T-cell (primary cell): ENCODE measurements at regions not wholly inside any gene's neighbourhood (a gene's known extent, or its start where the extent isn't known, plus 50 kb on each side); places are given as distances from the start of the nearest gene placed in this dataset.

Experiments
- ATAC-seq, 4 experiments: fragments of 200-7000 bp in 3 of 4; fragments of 150-1000 bp in 1 of 4; cut with Tn5 transposase; replicated peaks in 1 of 4; 1 replicate in 3 of 4; 2 replicates in 1 of 4; pipeline ENCODE4 v1.10.0; 2021; ENCODE audit warnings: moderate library complexity in 3 of 4, mild to moderate bottlenecking in 2 of 4, moderate number of reproducible peaks in 1 of 4
- CTCF ChIA-PET, 2 donors: fragments of 300-600 bp; sonication (Branson Sonifier 250); formaldehyde crosslinking; loops; one replicate each; lab custom pipeline; 2022; ENCODE audit warnings: antibody characterized with exemption in 2 of 2; lab: Charles Lee
- POLR2A ChIA-PET, 2 donors: fragments of 300-600 bp; sonication (Branson Sonifier 250); formaldehyde crosslinking; loops; one replicate each; lab custom pipeline; 2022; ENCODE audit warnings: antibody characterized with exemption in 2 of 2; lab: Charles Lee
- DNase-seq, 35 experiments: peaks; one replicate each; pipeline versions ENCODE4 v3.0.0 to v3.0.0-alpha.2; 2013 to 2023
- H3K27ac ChIP-seq: one replicate; pipeline ENCODE4 v1.5.1; 2013; ENCODE audit warnings: low read length
- H3K27me3 ChIP-seq, 2 experiments: replicated peaks in 1 of 2; 1 replicate in 1 of 2; 2 replicates in 1 of 2; pipeline versions ENCODE4 v1.6.1 to v1.7.0; 2013; ENCODE audit warnings: low read length in 1 of 2, mixed read lengths in 1 of 2; ENCODE audit not compliant: control insufficient read depth in 2 of 2, insufficient read depth in 2 of 2; ENCODE audit errors: extremely low read depth in 1 of 2
- H3K36me3 ChIP-seq, 2 donors: 1 replicate in 1 of 2; 2 replicates in 1 of 2; pipeline versions ENCODE4 v1.6.1 to v1.7.0; 2013; ENCODE audit warnings: low read length in 1 of 2; ENCODE audit not compliant: control insufficient read depth in 2 of 2, insufficient read depth in 1 of 2; ENCODE audit errors: extremely low read depth in 1 of 2
- H3K4me1 ChIP-seq, 2 experiments: 1 replicate in 1 of 2; 2 replicates in 1 of 2; pipeline versions ENCODE4 v1.6.1 to v1.7.0; 2013; ENCODE audit warnings: low read length in 2 of 2, mixed read lengths in 1 of 2; ENCODE audit not compliant: insufficient read depth in 2 of 2, control insufficient read depth in 1 of 2; ENCODE audit errors: extremely low read depth in 1 of 2
- H3K4me3 ChIP-seq, 2 donors: 1 replicate in 1 of 2; 2 replicates in 1 of 2; pipeline versions ENCODE4 v1.5.1 to v1.7.0; 2013; ENCODE audit warnings: mild to moderate bottlenecking in 2 of 2, low read length in 1 of 2, moderate library complexity in 1 of 2; ENCODE audit not compliant: control insufficient read depth in 1 of 2; ENCODE audit errors: extremely low read depth in 1 of 2
- H3K9me3 ChIP-seq: 2 replicates; pipeline ENCODE4 v1.7.0; 2013
- H3K27ac Mint-ChIP-seq, 2 donors: one replicate each; pipeline ENCODE4 v1.8.0; 2020 to 2021; ENCODE audit warnings: mild to moderate bottlenecking in 2 of 2, mixed read lengths in 2 of 2
- H3K27me3 Mint-ChIP-seq, 2 donors: one replicate each; pipeline ENCODE4 v1.8.0; 2021 to 2022; ENCODE audit warnings: mixed read lengths in 2 of 2
- H3K36me3 Mint-ChIP-seq: one replicate; pipeline ENCODE4 v1.8.0; 2021; ENCODE audit warnings: mixed read lengths
- H3K4me1 Mint-ChIP-seq, 3 donors: one replicate each; pipeline ENCODE4 v1.8.0; 2020 to 2022; ENCODE audit warnings: mixed read lengths in 3 of 3, mild to moderate bottlenecking in 1 of 3
- H3K4me3 Mint-ChIP-seq, 3 donors: one replicate each; pipeline ENCODE4 v1.8.0; 2020 to 2022; ENCODE audit warnings: mild to moderate bottlenecking in 3 of 3, mixed read lengths in 3 of 3, moderate library complexity in 3 of 3
- H3K9me3 Mint-ChIP-seq, 3 donors: one replicate each; pipeline ENCODE4 v1.8.0; 2020 to 2022; ENCODE audit warnings: mixed read lengths in 3 of 3
- WGBS: methylation state at CpG from one replicate; pipeline ENCODE4 v1.1.5; 2013; ENCODE audit warnings: missing lambda C conversion rate; ENCODE audit not compliant: insufficient coverage; 5-methylcytosine and 5-hydroxymethylcytosine counted together

DNA sequence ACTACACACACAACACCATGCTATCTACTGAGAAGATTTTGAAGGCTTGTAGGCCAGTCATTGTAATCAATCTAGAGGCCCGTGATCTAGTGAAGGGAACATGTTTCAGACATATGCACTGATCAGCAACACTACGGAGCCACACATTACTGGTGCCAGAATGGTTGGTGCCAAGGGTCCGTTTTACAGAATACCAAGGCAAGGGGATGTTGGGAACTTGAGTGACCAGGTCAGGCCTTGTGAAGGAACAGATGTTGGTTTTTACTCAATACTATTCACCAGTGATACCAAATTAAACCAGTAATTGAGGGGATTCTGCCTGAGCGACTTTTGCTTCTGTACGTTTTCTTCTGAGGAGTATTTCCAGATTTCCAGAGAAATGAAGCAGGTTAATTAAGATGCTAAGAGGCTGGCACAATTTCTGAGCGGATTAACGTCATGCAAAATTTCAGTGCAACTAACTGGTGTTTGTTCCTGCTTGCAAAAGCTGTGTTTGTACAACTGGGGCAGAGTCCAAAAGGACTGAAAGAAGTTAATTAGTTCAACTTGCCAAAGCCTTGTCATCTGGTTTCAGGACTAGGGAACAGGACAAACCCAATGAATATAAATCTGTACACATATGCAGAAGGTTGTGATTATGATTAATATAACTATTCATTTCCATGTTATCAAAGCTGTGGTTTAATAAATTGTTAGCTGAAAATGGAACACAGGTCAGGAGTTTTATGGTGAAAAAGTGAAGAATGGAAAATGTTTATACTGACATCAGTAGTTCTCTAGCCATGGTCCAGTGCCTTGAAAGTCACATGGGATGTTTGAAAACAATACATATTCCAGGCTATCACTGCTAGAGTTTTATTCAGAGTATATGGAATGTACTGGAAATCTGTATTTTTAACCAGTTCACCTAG is 432.1 kb upstream of the DCC start:
- no peaks in the 10 kb centered on the region for H3K4me1 ChIP-seq
- ATAC-seq (no peak), DNase-seq (no peak)
- ChIA-PET CTCF (no interaction called here), POLR2A (no interaction called here)
- 81% methylated on average over 5 of the region's 7 CpGs for WGBS
- Mint-ChIP-seq H3K4me1 (no peaks in the 10 kb centered on the region), H3K27ac (no peak overlapping the region), H3K27me3 (no peaks in the 10 kb centered on the region), H3K4me3 (no peak overlapping the region), H3K9me3 (no peaks in the 10 kb centered on the region), H3K36me3 (no peaks in the 10 kb centered on the region)
- H3K27me3 ChIP-seq: no peaks in the 10 kb centered on the region
- H3K36me3 ChIP-seq: no peaks in the 10 kb centered on the region
- no peak overlapping the region for H3K4me3 ChIP-seq
- H3K9me3 ChIP-seq: no peaks in the 10 kb centered on the region
- no peak overlapping the region for H3K27ac ChIP-seq

DNA sequence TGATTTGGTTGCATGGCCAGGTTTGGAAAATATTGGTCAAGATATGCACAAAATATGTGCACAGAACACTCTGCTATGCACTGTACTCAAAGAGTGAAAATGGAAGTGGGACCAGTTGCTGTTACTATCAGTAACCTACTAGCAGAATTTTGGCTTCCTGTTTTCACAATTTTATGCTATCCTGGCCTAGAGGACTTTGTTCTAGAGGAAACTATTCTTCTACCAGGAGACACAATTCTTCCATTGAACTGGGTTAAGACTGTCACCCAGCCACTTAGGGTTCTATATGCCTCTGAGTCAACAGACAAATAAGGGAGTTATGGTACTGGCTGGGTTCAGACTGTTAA is 431.4 kb upstream of the DCC start:
- no peaks in the 10 kb centered on the region for H3K9me3 Mint-ChIP-seq
- Histone ChIP-seq H3K4me1 (no peaks in the 10 kb centered on the region), H3K4me3 (no peak overlapping the region), H3K36me3 (no peaks in the 10 kb centered on the region), H3K27me3 (no peaks in the 10 kb centered on the region), H3K27ac (no peak overlapping the region), H3K9me3 (no peaks in the 10 kb centered on the region)
- H3K27ac Mint-ChIP-seq: no peak overlapping the region
- no peak overlapping the region for H3K4me3 Mint-ChIP-seq
- ATAC-seq (no peak), DNase-seq (no peak)
- H3K4me1 Mint-ChIP-seq: no peaks in the 10 kb centered on the region
- CTCF ChIA-PET: no interaction called here
- no peaks in the 10 kb centered on the region for H3K36me3 Mint-ChIP-seq
- no peaks in the 10 kb centered on the region for H3K27me3 Mint-ChIP-seq
- POLR2A ChIA-PET: no interaction called here

DNA sequence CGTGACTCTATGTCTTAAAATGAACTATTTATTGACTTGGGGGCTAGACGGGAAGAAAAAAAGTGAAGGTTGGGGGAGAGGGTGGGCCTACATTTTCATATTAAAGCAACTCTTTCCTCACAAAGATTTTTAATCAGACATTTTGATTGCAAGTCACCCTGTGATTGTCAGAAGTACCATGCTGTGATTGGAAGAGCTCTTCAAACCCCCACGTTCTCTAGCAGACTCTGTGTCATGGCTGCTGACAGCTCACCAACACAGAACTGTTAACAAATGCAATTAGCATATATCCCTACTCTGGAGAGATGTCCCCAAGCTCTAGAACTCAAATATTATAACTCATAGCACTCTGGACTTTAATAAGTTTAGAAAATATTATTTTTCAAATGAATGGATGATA is 428.4 kb upstream of the DCC start:
- Mint-ChIP-seq H3K36me3 (no peaks in the 10 kb centered on the region), H3K27me3 (no peaks in the 10 kb centered on the region), H3K4me1 (no peaks in the 10 kb centered on the region), H3K9me3 (no peaks in the 10 kb centered on the region), H3K27ac (no peak overlapping the region), H3K4me3 (no peak overlapping the region)
- Histone ChIP-seq H3K9me3 (no peaks in the 10 kb centered on the region), H3K4me3 (no peak overlapping the region), H3K4me1 (no peaks in the 10 kb centered on the region), H3K27me3 (no peaks in the 10 kb centered on the region), H3K36me3 (no peaks in the 10 kb centered on the region), H3K27ac (no peak overlapping the region)
- ChIA-PET CTCF (no interaction called here), POLR2A (no interaction called here)
- ATAC-seq (no peak), DNase-seq (no peak)
- WGBS: no CpG with 5 or more reads among the region's 3 CpGs

DNA sequence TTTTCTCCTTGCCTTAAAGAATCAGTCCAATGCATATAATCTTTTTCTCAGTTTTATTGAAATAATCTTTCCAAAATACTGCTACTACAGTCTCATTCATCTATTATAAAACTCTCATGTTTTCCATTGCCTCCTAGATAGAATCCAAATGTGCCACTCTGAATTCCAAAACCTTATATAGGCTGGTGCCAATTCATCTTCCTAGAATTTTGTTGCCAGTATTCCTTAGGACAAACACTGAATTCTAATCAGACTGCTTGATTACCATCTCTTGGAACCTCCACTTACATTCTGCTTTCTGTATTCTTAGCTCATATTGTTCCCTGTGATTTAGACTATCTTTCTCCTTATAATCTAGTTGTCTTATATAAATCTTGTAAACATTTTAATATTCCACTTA is 427.6 kb upstream of the DCC start:
- Histone ChIP-seq H3K4me1 (no peaks in the 10 kb centered on the region), H3K4me3 (no peak overlapping the region), H3K36me3 (no peaks in the 10 kb centered on the region), H3K27me3 (no peaks in the 10 kb centered on the region), H3K27ac (no peak overlapping the region), H3K9me3 (no peaks in the 10 kb centered on the region)
- Mint-ChIP-seq H3K27ac (no peak overlapping the region), H3K9me3 (no peaks in the 10 kb centered on the region), H3K4me1 (no peaks in the 10 kb centered on the region), H3K36me3 (no peaks in the 10 kb centered on the region), H3K27me3 (no peaks in the 10 kb centered on the region), H3K4me3 (no peak overlapping the region)
- ATAC-seq (no peak), DNase-seq (no peak)
- POLR2A ChIA-PET: no interaction called here
- CTCF ChIA-PET: no interaction called here

DNA sequence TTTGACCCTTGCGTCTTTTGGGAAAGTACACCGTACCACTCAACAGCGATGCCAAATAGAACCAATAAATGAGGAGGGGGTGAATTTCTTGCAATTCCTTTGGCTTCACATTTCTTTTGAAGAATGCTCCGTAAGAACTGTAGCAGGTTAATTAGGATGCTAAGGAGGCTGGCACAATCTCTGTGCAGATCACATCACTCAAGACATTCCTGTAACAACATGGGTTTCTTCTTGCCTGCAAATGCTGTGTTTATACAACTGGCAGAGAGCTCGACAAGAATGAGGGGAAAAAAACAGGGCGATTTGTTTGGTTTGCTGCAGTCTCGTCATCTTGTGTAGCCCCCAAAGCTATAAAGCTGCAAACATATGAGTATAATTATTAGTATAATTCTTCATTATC is 424.8 kb upstream of the DCC start:
- DNase-seq (no peak), ATAC-seq (no peak)
- H3K4me3 ChIP-seq: no peak overlapping the region
- H3K4me1 Mint-ChIP-seq: no peaks in the 10 kb centered on the region
- H3K27ac Mint-ChIP-seq: no peak overlapping the region
- H3K36me3 ChIP-seq: no peaks in the 10 kb centered on the region
- no peak overlapping the region for H3K4me3 Mint-ChIP-seq
- H3K9me3 ChIP-seq: no peaks in the 10 kb centered on the region
- H3K27me3 Mint-ChIP-seq: no peaks in the 10 kb centered on the region
- no peaks in the 10 kb centered on the region for H3K27me3 ChIP-seq
- 94% methylated on average over 3 of the region's 7 CpGs for WGBS
- H3K27ac ChIP-seq: no peak overlapping the region
- H3K36me3 Mint-ChIP-seq: no peaks in the 10 kb centered on the region
- H3K9me3 Mint-ChIP-seq: peaks cover 0 to 5% (median 0%) of the 10 kb centered on the region in 3 donors
- no peaks in the 10 kb centered on the region for H3K4me1 ChIP-seq
- ChIA-PET POLR2A (no interaction called here), CTCF (no interaction called here)

DNA sequence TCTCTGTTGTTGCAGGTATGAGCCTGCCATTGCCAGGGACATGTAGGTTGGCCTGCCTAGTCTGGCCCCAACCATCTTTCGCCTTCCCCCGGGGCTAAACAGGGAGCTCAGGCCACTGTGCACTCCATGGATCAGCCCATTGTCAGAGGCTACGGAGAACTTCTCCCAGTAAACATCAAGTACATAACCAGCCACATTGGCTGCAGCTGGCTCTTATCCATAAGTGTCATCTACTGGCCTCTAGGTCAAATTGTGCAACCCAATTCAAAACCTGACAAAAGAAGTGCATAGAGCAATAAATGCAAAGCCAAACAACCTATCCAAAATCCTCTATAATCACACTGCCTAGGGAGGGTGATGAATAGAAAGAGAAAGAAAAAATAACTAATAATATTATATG is 418.1 kb upstream of the DCC start:
- no peaks in the 10 kb centered on the region for H3K27me3 Mint-ChIP-seq
- DNase-seq (no peak), ATAC-seq (no peak)
- no peak overlapping the region for H3K4me3 Mint-ChIP-seq
- CTCF ChIA-PET: no interaction called here
- H3K9me3 Mint-ChIP-seq: peaks cover 0 to 10% (median 3%) of the 10 kb centered on the region in 3 donors
- Histone ChIP-seq H3K36me3 (no peaks in the 10 kb centered on the region), H3K9me3 (no peaks in the 10 kb centered on the region), H3K27me3 (no peaks in the 10 kb centered on the region), H3K4me3 (no peak overlapping the region), H3K4me1 (no peaks in the 10 kb centered on the region), H3K27ac (no peak overlapping the region)
- no peak overlapping the region for H3K27ac Mint-ChIP-seq
- no peaks in the 10 kb centered on the region for H3K36me3 Mint-ChIP-seq
- POLR2A ChIA-PET: interaction anchor here in 1 of 2 donors (0.6 kb wide), 1 partner anchor 10 kb away, joined by 3 read pairs; no protein-coding TSS in a partner anchor
- no peaks in the 10 kb centered on the region for H3K4me1 Mint-ChIP-seq
- 89% methylated on average over 3 of the region's 3 CpGs for WGBS

DNA sequence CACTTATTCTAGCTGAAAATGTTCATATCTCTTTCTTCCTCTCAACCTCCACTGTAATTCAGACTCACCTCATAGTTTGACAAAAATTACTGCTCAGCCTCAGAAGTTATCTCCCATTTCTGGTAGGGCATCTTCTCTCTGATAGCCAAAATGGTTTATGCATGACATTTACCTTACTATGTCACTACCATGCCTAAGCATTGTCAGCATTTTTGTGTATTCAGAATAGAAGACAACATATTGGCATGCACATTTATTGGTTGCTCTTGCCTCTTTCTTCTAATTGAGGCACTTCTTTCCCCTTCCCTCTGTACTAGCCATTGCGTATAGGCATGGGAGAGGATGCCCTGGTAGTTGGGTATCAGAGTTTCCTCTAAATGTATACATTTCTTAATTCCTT is 406.1 kb upstream of the DCC start:
- ATAC-seq: no peak
- Histone ChIP-seq H3K27me3 (no peaks in the 10 kb centered on the region), H3K9me3 (no peaks in the 10 kb centered on the region), H3K4me3 (no peak overlapping the region), H3K4me1 (no peaks in the 10 kb centered on the region), H3K36me3 (no peaks in the 10 kb centered on the region), H3K27ac (no peak overlapping the region)
- CTCF ChIA-PET: no interaction called here
- WGBS: no CpG with 5 or more reads among the region's 1 CpG
- Mint-ChIP-seq H3K4me1 (no peaks in the 10 kb centered on the region), H3K27ac (no peak overlapping the region), H3K9me3 (peaks cover 6 to 31% (median 8%) of the 10 kb centered on the region in 3 donors), H3K36me3 (no peaks in the 10 kb centered on the region), H3K4me3 (no peak overlapping the region), H3K27me3 (no peaks in the 10 kb centered on the region)
- POLR2A ChIA-PET: no interaction called here
- DNase-seq: no peak
